PFSK-1 (cell line): ENCODE measurements at regions not wholly inside any gene's neighbourhood (a gene's known extent, or its start where the extent isn't known, plus 50 kb on each side); places are given as distances from the start of the nearest gene placed in this dataset.

Experiments used
- FOXP2 ChIP-seq: optimal IDR thresholded peaks from 2 replicates; pipeline ENCODE3; 2011; ENCODE audit warnings: borderline replicate concordance, control low read depth, inconsistent platforms; ENCODE audit not compliant: insufficient read depth; ENCODE audit errors: extremely low read length, extremely low read depth
- POLR2AphosphoS5 ChIP-seq: IDR thresholded peaks from 2 replicates; pipeline ENCODE4 v1.6.1; 2012; ENCODE audit warnings: low read depth, mild to moderate bottlenecking, control low read depth, low read length, moderate library complexity
- SIN3A ChIP-seq: IDR thresholded peaks from 2 replicates; pipeline ENCODE4 v1.6.1; 2012; ENCODE audit warnings: mild to moderate bottlenecking, low read length, moderate library complexity, borderline replicate concordance; ENCODE audit not compliant: insufficient read depth
- TAF1 ChIP-seq: IDR thresholded peaks from 2 replicates; pipeline ENCODE4 v1.6.1; 2012; ENCODE audit warnings: low read length, control low read depth, borderline replicate concordance; ENCODE audit not compliant: insufficient read depth
- TF ChIP-seq, protein P1 (sequence below), 2 experiments: IDR thresholded peaks; 2 replicates each; pipeline versions ENCODE4 v1.6.1 to v1.8.0; 2011 to 2012; ENCODE audit warnings: low read depth in 2 of 2, low read length in 2 of 2, control low read depth in 1 of 2, inconsistent platforms in 1 of 2, mild to moderate bottlenecking in 1 of 2, moderate library complexity in 1 of 2; ENCODE audit not compliant: insufficient read depth in 1 of 2

DNA sequence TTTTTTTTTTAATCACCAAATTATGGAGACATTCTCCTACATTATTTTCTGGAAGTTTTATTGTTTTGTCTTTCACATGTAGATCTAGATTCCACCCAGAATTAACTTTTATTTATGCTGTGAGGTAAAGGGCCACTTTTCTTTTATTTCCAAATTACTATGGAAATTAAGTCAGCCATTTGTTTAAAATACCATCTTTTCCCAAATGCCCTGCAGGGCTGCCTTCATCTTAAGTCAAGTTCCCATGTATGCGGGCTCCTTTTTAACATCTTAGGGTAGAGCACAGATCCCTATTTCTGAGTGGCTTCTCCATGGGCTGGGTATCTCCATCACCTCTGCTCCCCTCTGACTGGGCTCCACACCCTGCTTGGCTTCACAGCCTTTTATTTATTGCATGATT is 348.4 kb downstream of the SOX4 start:
- TF ChIP-seq, protein P1, sequence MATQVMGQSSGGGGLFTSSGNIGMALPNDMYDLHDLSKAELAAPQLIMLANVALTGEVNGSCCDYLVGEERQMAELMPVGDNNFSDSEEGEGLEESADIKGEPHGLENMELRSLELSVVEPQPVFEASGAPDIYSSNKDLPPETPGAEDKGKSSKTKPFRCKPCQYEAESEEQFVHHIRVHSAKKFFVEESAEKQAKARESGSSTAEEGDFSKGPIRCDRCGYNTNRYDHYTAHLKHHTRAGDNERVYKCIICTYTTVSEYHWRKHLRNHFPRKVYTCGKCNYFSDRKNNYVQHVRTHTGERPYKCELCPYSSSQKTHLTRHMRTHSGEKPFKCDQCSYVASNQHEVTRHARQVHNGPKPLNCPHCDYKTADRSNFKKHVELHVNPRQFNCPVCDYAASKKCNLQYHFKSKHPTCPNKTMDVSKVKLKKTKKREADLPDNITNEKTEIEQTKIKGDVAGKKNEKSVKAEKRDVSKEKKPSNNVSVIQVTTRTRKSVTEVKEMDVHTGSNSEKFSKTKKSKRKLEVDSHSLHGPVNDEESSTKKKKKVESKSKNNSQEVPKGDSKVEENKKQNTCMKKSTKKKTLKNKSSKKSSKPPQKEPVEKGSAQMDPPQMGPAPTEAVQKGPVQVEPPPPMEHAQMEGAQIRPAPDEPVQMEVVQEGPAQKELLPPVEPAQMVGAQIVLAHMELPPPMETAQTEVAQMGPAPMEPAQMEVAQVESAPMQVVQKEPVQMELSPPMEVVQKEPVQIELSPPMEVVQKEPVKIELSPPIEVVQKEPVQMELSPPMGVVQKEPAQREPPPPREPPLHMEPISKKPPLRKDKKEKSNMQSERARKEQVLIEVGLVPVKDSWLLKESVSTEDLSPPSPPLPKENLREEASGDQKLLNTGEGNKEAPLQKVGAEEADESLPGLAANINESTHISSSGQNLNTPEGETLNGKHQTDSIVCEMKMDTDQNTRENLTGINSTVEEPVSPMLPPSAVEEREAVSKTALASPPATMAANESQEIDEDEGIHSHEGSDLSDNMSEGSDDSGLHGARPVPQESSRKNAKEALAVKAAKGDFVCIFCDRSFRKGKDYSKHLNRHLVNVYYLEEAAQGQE (IDR thresholded peaks at IDR 0.05; ENCODE audit: insufficient read depth in 1 of 2, low read depth in 2 of 2, low read length in 2 of 2) = no peak
- no peak for TF ChIP-seq FOXP2
- TF ChIP-seq TAF1 = no peak
- no peak for TF ChIP-seq SIN3A
- TF ChIP-seq POLR2AphosphoS5 = no peak

GRCh38 chr6:21942897-21943296 is 349.3 kb downstream of the SOX4 start:
- TF ChIP-seq TAF1 (no peak), FOXP2 (no peak), POLR2AphosphoS5 (no peak)
- TF ChIP-seq, protein P1 (IDR thresholded peaks at IDR 0.05; ENCODE audit: insufficient read depth in 1 of 2, low read depth in 2 of 2, low read length in 2 of 2) = no peak

GRCh38 chr6:21946298-21946783 is 350.5 kb downstream of the PRL start:
- TF ChIP-seq, protein P1 (IDR thresholded peaks at IDR 0.05; ENCODE audit: insufficient read depth in 1 of 2, low read depth in 2 of 2, low read length in 2 of 2) = no peak
- no peak for TF ChIP-seq POLR2AphosphoS5
- no peak for TF ChIP-seq FOXP2

GRCh38 chr6:21947731-21948386 is 349.0 kb downstream of the PRL start:
- TF ChIP-seq POLR2AphosphoS5 (peak; percentile 37; the same call in 1 of the 2 replicates), SIN3A (no peak), FOXP2 (no peak), TAF1 (peak; percentile 53; the same call in 1 of the 2 replicates)
- TF ChIP-seq, protein P1 (IDR thresholded peaks at IDR 0.05; ENCODE audit: insufficient read depth in 1 of 2, low read depth in 2 of 2, low read length in 2 of 2) = peak in 1 of 2 experiments; percentile 44; a peak in 1 of 4 replicates
